ENCODE measurements at regions not wholly inside any gene's neighbourhood (a gene's known extent, or its start where the extent isn't known, plus 50 kb on each side); places are given as distances from the start of the nearest gene placed in this dataset.

- DNase-seq (ENCODE audit: low read depth) = no peak
These were observed 167.4 kb downstream of the ICE1 start for GRCh38 chr5:5589857-5590256.

- DNase-seq (ENCODE audit: low read depth) = no peak
These were observed 166.7 kb downstream of the ICE1 start for GRCh38 chr5:5588887-5589826.

GRCh38 chr5:5588386-5588785 is 165.9 kb downstream of the ICE1 start:
- DNase-seq (ENCODE audit: low read depth) = no peak

GRCh38 chr5:5587474-5587873 is 165.0 kb downstream of the ICE1 start:
- no peak for DNase-seq (ENCODE audit: low read depth)

- no peak for DNase-seq (ENCODE audit: low read depth)
These were observed 164.2 kb downstream of the ICE1 start for GRCh38 chr5:5586721-5587120.

GRCh38 chr5:5585751-5586341 is 163.4 kb downstream of the ICE1 start:
- DNase-seq (ENCODE audit: low read depth) = no peak

GRCh38 chr5:5584751-5585150 is 162.3 kb downstream of the ICE1 start:
- no peak for DNase-seq (ENCODE audit: low read depth)

- no peak for DNase-seq (ENCODE audit: low read depth)
These were observed 161.8 kb downstream of the ICE1 start for GRCh38 chr5:5584236-5584745.

GRCh38 chr5:5583832-5584231 is 161.4 kb downstream of the ICE1 start:
- DNase-seq (ENCODE audit: low read depth) = no peak

- DNase-seq (ENCODE audit: low read depth) = no peak
These were observed 160.7 kb downstream of the ICE1 start for GRCh38 chr5:5583023-5583765.

- no peak for DNase-seq (ENCODE audit: low read depth)
These were observed 158.6 kb downstream of the ICE1 start for GRCh38 chr5:5581080-5581479.

- no peak for DNase-seq (ENCODE audit: low read depth)
These were observed 154.3 kb downstream of the ICE1 start for GRCh38 chr5:5576744-5577143.

- DNase-seq (ENCODE audit: low read depth) = no peak
These were observed 153.0 kb downstream of the ICE1 start for GRCh38 chr5:5575461-5575860.

GRCh38 chr5:5573798-5574380 is 151.4 kb downstream of the ICE1 start:
- DNase-seq (ENCODE audit: low read depth) = no peak

GRCh38 chr5:5572976-5573797 is 150.7 kb downstream of the ICE1 start:
- no peak for DNase-seq (ENCODE audit: low read depth)

- DNase-seq (ENCODE audit: low read depth) = no peak
These were observed 149.8 kb downstream of the ICE1 start for GRCh38 chr5:5572010-5572865.

GRCh38 chr5:5570646-5571045 is 148.2 kb downstream of the ICE1 start:
- DNase-seq (ENCODE audit: low read depth) = no peak

- DNase-seq (ENCODE audit: low read depth) = no peak
These were observed 142.4 kb downstream of the ICE1 start for GRCh38 chr5:5564898-5565297.

GRCh38 chr5:5560016-5560415 is 137.5 kb downstream of the ICE1 start:
- DNase-seq (ENCODE audit: low read depth) = no peak
